ENCODE measurements at regions not wholly inside any gene's neighbourhood (a gene's known extent, or its start where the extent isn't known, plus 50 kb on each side); places are given as distances from the start of the nearest gene placed in this dataset.
"Not testable (repeated sequence)": the region's sequence is repeated elsewhere in the genome, so short reads cannot be mapped to it uniquely, and the experiment has no call there.

GRCh38 chr4:59553063-59553720, 1646.9 kb upstream of the ADGRL3 start:
- Histone ChIP-seq H3K4me1 (replicated peaks in 1 of 2) (no peaks in the 10 kb centered on the region), H3K9me3 (replicated peaks in 1 of 3) (no peaks in the 10 kb centered on the region), H3K27me3 (no peaks in the 10 kb centered on the region), H3K36me3 (replicated peaks in 1 of 2) (no peaks in the 10 kb centered on the region), H3K27ac (no peak overlapping the region), H3K4me3 (peak overlapping the region in 2 of 4 donors; percentile 17 to 42)
- intact Hi-C loops (cut with DNase I): no loop called here
- TF ChIP-seq CTCF (IDR thresholded peaks at IDR 0.05) (no peak), POLR2A (IDR thresholded peaks at IDR 0.05) (no peak)
- DNase-seq: peak in 3 of 7 donors; percentile 2 to 21 (median 8)
- 26 to 53% (median 42%) methylated on average over 2 of the region's 2 CpGs for WGBS, 4 donors

- 33 to 52% (median 40%) methylated on average over 2 of the region's 2 CpGs for WGBS, 4 donors
These were observed 1646.4 kb upstream of the ADGRL3 start for GRCh38 chr4:59553721-59554091.

GRCh38 chr4:59556191-59556590, 1643.9 kb upstream of the ADGRL3 start:
- 59 to 74% (median 65%) methylated on average over 2 of the region's 2 CpGs for WGBS, 4 donors
- H3K36me3 ChIP-seq (replicated peaks in 1 of 2); H3K4me1 ChIP-seq (replicated peaks in 1 of 2); intact Hi-C loops (cut with DNase I); H3K27me3 ChIP-seq; H3K9me3 ChIP-seq (replicated peaks in 1 of 3); H3K27ac ChIP-seq; H3K4me3 ChIP-seq; DNase-seq: not testable (repeated sequence)

More at GRCh38 chr4:59553721-59554091, 1646.4 kb upstream of the ADGRL3 start:
- Histone ChIP-seq H3K27ac (no peak overlapping the region), H3K4me3 (peak overlapping the region in 2 of 4 donors; percentile 17 to 42), H3K36me3 (replicated peaks in 1 of 2) (no peaks in the 10 kb centered on the region), H3K9me3 (replicated peaks in 1 of 3) (no peaks in the 10 kb centered on the region), H3K4me1 (replicated peaks in 1 of 2) (no peaks in the 10 kb centered on the region), H3K27me3 (no peaks in the 10 kb centered on the region)
- TF ChIP-seq CTCF (IDR thresholded peaks at IDR 0.05): no peak
- no peak for TF ChIP-seq POLR2A (IDR thresholded peaks at IDR 0.05)
- no peak for DNase-seq
- intact Hi-C loops (cut with DNase I): no loop called here

- H3K27ac ChIP-seq; H3K36me3 ChIP-seq (replicated peaks in 1 of 2); intact Hi-C loops (cut with DNase I); H3K27me3 ChIP-seq; DNase-seq; H3K9me3 ChIP-seq (replicated peaks in 1 of 3); H3K4me1 ChIP-seq (replicated peaks in 1 of 2); H3K4me3 ChIP-seq: not testable (repeated sequence)
- 52 to 65% (median 57%) methylated on average over 2 to 9 of the region's 9 CpGs for WGBS, 4 donors
These were observed 1639.9 kb upstream of the ADGRL3 start for GRCh38 chr4:59560141-59560648.

- WGBS, 4 donors: 65 to 74% (median 66%) methylated on average over 1 of the region's 1 CpG
- DNase-seq: no peak
- intact Hi-C loops (cut with DNase I): no loop called here
These were observed 1634.3 kb upstream of the ADGRL3 start for GRCh38 chr4:59565836-59566235.

More at GRCh38 chr4:59565836-59566235, 1634.3 kb upstream of the ADGRL3 start:
- no peaks in the 10 kb centered on the region for H3K4me1 ChIP-seq (replicated peaks in 1 of 2)
- no peaks in the 10 kb centered on the region for H3K36me3 ChIP-seq (replicated peaks in 1 of 2)
- H3K27ac ChIP-seq: no peak overlapping the region
- no peaks in the 10 kb centered on the region for H3K27me3 ChIP-seq
- no peak overlapping the region for H3K4me3 ChIP-seq
- H3K9me3 ChIP-seq (replicated peaks in 1 of 3): no peaks in the 10 kb centered on the region
- TF ChIP-seq CTCF (IDR thresholded peaks at IDR 0.05) (no peak), POLR2A (IDR thresholded peaks at IDR 0.05) (no peak)
